SU-DHL-6 (cell line): ENCODE measurements at regions not wholly inside any gene's neighbourhood (a gene's known extent, or its start where the extent isn't known, plus 50 kb on each side); places are given as distances from the start of the nearest gene placed in this dataset.
"Not testable (repeated sequence)": the region's sequence is repeated elsewhere in the genome, so short reads cannot be mapped to it uniquely, and the experiment has no call there.

ENCODE experiments used
- CTCF ChIP-seq: fragments of 200-600 bp; sonication (generic); IDR thresholded peaks from one replicate; pipeline ENCODE4 v1.5.1; 2017; ENCODE audit warnings: antibody characterized with exemption, mild to moderate bottlenecking, low read length, moderate library complexity; ENCODE audit not compliant: insufficient read depth, poor library complexity, severe bottlenecking
- EZH2phosphoT487 ChIP-seq: fragments of 200-600 bp; sonication (generic), shearing (Covaris generic); conservative IDR thresholded peaks from 2 replicates; pipeline ENCODE4 v1.6.1; 2018; ENCODE audit warnings: mild to moderate bottlenecking, antibody characterized with exemption, low read length, moderate library complexity, mixed read lengths

DNA sequence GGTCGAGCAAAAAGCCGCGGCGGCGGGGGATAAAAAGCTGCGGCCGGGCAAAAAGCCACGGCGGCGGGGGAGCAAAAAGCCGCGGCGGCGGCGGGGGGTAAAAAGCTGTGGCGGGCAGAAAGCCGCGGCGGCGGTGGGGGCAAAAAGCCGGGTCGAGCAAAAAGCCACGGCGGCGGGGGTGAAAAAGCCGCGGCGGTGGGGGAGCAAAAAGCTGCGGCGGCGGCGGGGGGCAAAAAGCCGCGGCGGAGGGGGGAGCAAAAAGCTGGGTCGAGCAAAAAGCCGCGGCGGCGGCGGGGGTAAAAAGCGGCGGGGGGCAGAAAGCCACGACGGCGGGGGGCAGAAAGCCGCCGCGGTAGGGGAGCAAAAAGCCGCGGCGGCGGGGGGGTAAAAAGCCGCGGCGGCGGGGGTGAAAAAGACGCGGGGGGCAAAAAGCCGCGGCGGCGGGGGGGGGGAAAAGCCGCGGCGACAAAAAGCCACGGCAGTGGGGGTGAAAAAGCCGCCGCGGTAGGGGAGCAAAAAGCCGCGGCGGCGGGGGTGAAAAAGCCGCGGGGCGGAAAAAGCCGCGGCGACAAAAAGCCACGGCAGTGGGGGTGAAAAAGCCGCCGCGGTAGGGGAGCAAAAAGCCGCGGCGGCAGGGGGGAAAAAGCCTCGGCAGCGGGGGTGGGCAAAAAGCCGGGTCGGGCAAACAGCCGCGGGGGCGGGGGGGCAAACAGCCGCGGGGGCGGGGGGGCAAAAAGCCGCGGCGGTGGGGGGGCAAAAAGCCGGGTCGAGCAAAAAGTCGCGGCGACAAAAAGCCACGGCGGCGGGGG lies 510.8 kb downstream of the FOXD4L5 start:
- TF ChIP-seq CTCF, EZH2phosphoT487: not testable (repeated sequence)
